ENCODE measurements at regions not wholly inside any gene's neighbourhood (a gene's known extent, or its start where the extent isn't known, plus 50 kb on each side); places are given as distances from the start of the nearest gene placed in this dataset.

GRCh38 chr7:42476255-42476654, 239.2 kb upstream of the GLI3 start:
- TF ChIP-seq CTCF (IDR thresholded peaks at IDR 0.05) = no peak
- no peak for TF ChIP-seq POLR2A (IDR thresholded peaks at IDR 0.05)

All from Peyer's patch (tissue), 4 donors.